CD14-positive monocyte (primary cell): ENCODE measurements at regions not wholly inside any gene's neighbourhood (a gene's known extent, or its start where the extent isn't known, plus 50 kb on each side); places are given as distances from the start of the nearest gene placed in this dataset.
A peak's percentile ranks its signal among the peaks of the same experiment; 100 is the strongest.

Source experiments
- DNase-seq, 3 donors: peaks; one replicate each; pipeline ENCODE4 v3.0.0-alpha.2; 2011 to 2022
- H2AFZ ChIP-seq: 2 replicates; pipeline ENCODE4 v1.6.0; 2012; ENCODE audit warnings: mild to moderate bottlenecking, low read depth, low read length, inconsistent platforms; ENCODE audit not compliant: insufficient read depth, poor library complexity, severe bottlenecking
- H3K27ac ChIP-seq, 2 donors: 1 replicate in 1 of 2; 2 replicates in 1 of 2; pipeline ENCODE4 v1.5.1; 2012 to 2013; ENCODE audit warnings: low read length in 2 of 2, control low read depth in 1 of 2, inconsistent platforms in 1 of 2, low read depth in 1 of 2, mild to moderate bottlenecking in 1 of 2
- H3K27me3 ChIP-seq, 2 donors: one replicate each; pipeline versions ENCODE4 v1.6.0 to v1.6.1; 2011 to 2013; ENCODE audit warnings: low read length in 2 of 2; ENCODE audit not compliant: control insufficient read depth in 2 of 2, insufficient read depth in 2 of 2
- H3K36me3 ChIP-seq, 2 donors: replicated peaks in 1 of 2; 1 replicate in 1 of 2; 2 replicates in 1 of 2; pipeline versions ENCODE4 v1.5.1 to v1.6.1; 2012 to 2013; ENCODE audit warnings: low read length in 2 of 2, control low read depth in 1 of 2, inconsistent platforms in 1 of 2, mild to moderate bottlenecking in 1 of 2; ENCODE audit not compliant: insufficient read depth in 2 of 2, control insufficient read depth in 1 of 2
- H3K4me1 ChIP-seq, 2 donors: 1 replicate in 1 of 2; 2 replicates in 1 of 2; pipeline versions ENCODE4 v1.5.1 to v1.6.1; 2012 to 2013; ENCODE audit warnings: low read length in 2 of 2, control low read depth in 1 of 2, inconsistent platforms in 1 of 2, mild to moderate bottlenecking in 1 of 2, moderate library complexity in 1 of 2; ENCODE audit not compliant: insufficient read depth in 2 of 2, control insufficient read depth in 1 of 2
- H3K4me2 ChIP-seq: replicated peaks from 2 replicates; pipeline ENCODE3; 2012; ENCODE audit warnings: low read length, moderate library complexity, mild to moderate bottlenecking; ENCODE audit not compliant: poor library complexity, severe bottlenecking; ENCODE audit errors: extremely low read depth
- H3K4me3 ChIP-seq, 3 experiments: fragments of 200-600 bp in 1 of 3; sonication (generic) in 1 of 3; replicated peaks in 1 of 3; 1 replicate in 2 of 3; 2 replicates in 1 of 3; pipeline ENCODE4 v1.5.1; 2011 to 2013; ENCODE audit warnings: low read length in 3 of 3, mild to moderate bottlenecking in 3 of 3, control low read depth in 2 of 3, low read depth in 2 of 3, inconsistent platforms in 1 of 3, moderate library complexity in 1 of 3
- H3K79me2 ChIP-seq: 2 replicates; pipeline ENCODE4 v1.6.0; 2012; ENCODE audit warnings: mild to moderate bottlenecking, control low read depth, inconsistent platforms, low read length, moderate library complexity; ENCODE audit not compliant: insufficient read depth
- H3K9ac ChIP-seq: 2 replicates; pipeline ENCODE4 v1.6.0; 2017; ENCODE audit warnings: low read length, mild to moderate bottlenecking; ENCODE audit not compliant: insufficient read depth, poor library complexity, severe bottlenecking
- H3K9me3 ChIP-seq, 2 donors: replicated peaks in 1 of 2; 1 replicate in 1 of 2; 2 replicates in 1 of 2; pipeline versions ENCODE4 v1.5.1 to v1.6.1; 2012 to 2013; ENCODE audit warnings: low read length in 2 of 2, control low read depth in 1 of 2; ENCODE audit not compliant: control insufficient read depth in 1 of 2, insufficient read depth in 1 of 2
- H4K20me1 ChIP-seq: 2 replicates; pipeline ENCODE4 v1.6.0; 2012; ENCODE audit warnings: mild to moderate bottlenecking, low read length, control low read depth, moderate library complexity; ENCODE audit not compliant: insufficient read depth
- H3K27ac Mint-ChIP-seq, 7 donors: one replicate each; pipeline ENCODE4 v1.8.0; 2020; ENCODE audit warnings: mild to moderate bottlenecking in 7 of 7, mixed read lengths in 7 of 7, moderate library complexity in 6 of 7, inconsistent platforms in 2 of 7
- H3K27me3 Mint-ChIP-seq, 3 donors: one replicate each; pipeline ENCODE4 v1.8.0; 2021 to 2022; ENCODE audit warnings: low read depth in 3 of 3, mild to moderate bottlenecking in 3 of 3, mixed read lengths in 3 of 3, moderate library complexity in 3 of 3, inconsistent platforms in 1 of 3
- H3K36me3 Mint-ChIP-seq, 2 donors: one replicate each; pipeline ENCODE4 v1.8.0; 2020; ENCODE audit warnings: mixed read lengths in 2 of 2, inconsistent platforms in 1 of 2, mild to moderate bottlenecking in 1 of 2
- H3K4me1 Mint-ChIP-seq: one replicate; pipeline ENCODE4 v1.8.0; 2020; ENCODE audit warnings: mild to moderate bottlenecking, mixed read lengths
- H3K4me3 Mint-ChIP-seq, 2 donors: one replicate each; pipeline ENCODE4 v1.8.0; 2020; ENCODE audit warnings: mild to moderate bottlenecking in 2 of 2, mixed read lengths in 2 of 2, moderate library complexity in 1 of 2
- H3K9me3 Mint-ChIP-seq, 7 donors: one replicate each; pipeline ENCODE4 v1.8.0; 2020 to 2022; ENCODE audit warnings: mixed read lengths in 7 of 7, mild to moderate bottlenecking in 6 of 7, moderate library complexity in 6 of 7, inconsistent platforms in 2 of 7
- WGBS: methylation state at CpG from one replicate; pipeline ENCODE4 v1.1.5; 2013; ENCODE audit warnings: missing lambda C conversion rate; ENCODE audit not compliant: insufficient coverage; 5-methylcytosine and 5-hydroxymethylcytosine counted together
- intact Hi-C, 2 donors: fragments of 100-400 bp; cut with micrococcal nuclease; formaldehyde crosslinking; loops; one replicate each; pipeline versions ENCODE4 v1.15.0 to v1.15.1; 2023
- TF ChIP-seq, protein P1 (sequence below): fragments of 200-600 bp; IDR thresholded peaks from one replicate; pipeline ENCODE4 v1.8.0; 2022; ENCODE audit warnings: antibody characterized with exemption, mild to moderate bottlenecking

DNA sequence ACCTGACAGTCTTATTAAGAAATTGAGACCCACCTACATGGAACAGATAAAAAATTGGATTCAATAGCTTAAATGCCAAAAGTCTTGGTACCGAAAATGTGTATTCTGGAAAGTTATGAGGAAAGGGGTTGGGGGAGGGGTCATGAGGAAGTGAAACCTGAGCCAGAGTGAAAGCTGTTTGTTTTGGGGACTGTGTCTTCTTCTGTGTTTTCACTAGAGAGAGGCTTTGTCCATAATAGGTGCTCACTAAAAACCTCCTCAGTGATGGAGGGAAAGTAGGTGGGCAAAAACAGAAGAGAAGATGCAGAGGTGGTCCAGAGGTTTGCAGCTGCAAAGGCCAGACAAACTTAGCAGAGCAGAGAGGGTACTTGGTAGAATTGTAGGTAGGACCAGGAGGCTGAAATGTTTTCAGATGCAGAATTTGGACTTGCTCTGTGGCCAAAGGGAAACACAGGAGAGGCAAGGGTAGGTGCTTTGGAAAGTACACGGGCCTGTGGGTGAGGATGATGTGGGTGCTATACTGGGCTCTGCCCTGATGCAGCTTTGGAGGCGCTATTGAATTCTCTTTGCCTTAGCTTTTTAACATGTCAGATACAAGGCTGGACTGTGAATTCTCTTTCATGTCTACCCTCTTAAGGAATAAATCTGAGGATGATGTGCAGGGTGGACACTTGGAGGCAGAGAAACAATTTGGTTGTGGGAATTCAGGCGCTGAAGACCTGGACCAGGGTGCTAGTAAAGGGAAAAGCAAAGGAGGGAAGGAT is 254.6 kb downstream of the PTEN start:
- peak overlapping the region; percentile 37 to 66 for H3K27ac ChIP-seq
- peaks cover 0 to 2% (median 2%) of the 10 kb centered on the region in 3 donors for H3K27me3 Mint-ChIP-seq
- H3K4me3 ChIP-seq = peak overlapping the region in 1 of 3 experiments; percentile 38
- H3K36me3 ChIP-seq = no peaks in the 10 kb centered on the region
- H3K4me1 ChIP-seq = peaks cover 78 to 83% of the 10 kb centered on the region in 2 donors
- H3K4me1 Mint-ChIP-seq = peaks cover 14% of the 10 kb centered on the region
- peak; percentile 56 to 71 (median 71) for DNase-seq
- no peak overlapping the region for H3K27ac Mint-ChIP-seq
- H2AFZ ChIP-seq = no peak overlapping the region
- 100% methylated on average over 1 of the region's 4 CpGs for WGBS
- no peaks in the 10 kb centered on the region for H3K27me3 ChIP-seq
- H3K36me3 Mint-ChIP-seq = no peaks in the 10 kb centered on the region
- TF ChIP-seq, protein P1, sequence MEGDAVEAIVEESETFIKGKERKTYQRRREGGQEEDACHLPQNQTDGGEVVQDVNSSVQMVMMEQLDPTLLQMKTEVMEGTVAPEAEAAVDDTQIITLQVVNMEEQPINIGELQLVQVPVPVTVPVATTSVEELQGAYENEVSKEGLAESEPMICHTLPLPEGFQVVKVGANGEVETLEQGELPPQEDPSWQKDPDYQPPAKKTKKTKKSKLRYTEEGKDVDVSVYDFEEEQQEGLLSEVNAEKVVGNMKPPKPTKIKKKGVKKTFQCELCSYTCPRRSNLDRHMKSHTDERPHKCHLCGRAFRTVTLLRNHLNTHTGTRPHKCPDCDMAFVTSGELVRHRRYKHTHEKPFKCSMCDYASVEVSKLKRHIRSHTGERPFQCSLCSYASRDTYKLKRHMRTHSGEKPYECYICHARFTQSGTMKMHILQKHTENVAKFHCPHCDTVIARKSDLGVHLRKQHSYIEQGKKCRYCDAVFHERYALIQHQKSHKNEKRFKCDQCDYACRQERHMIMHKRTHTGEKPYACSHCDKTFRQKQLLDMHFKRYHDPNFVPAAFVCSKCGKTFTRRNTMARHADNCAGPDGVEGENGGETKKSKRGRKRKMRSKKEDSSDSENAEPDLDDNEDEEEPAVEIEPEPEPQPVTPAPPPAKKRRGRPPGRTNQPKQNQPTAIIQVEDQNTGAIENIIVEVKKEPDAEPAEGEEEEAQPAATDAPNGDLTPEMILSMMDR = no peak
- no peak overlapping the region for H3K4me3 Mint-ChIP-seq
- H3K9me3 ChIP-seq = no peaks in the 10 kb centered on the region
- H3K79me2 ChIP-seq = no peaks in the 10 kb centered on the region
- H3K9ac ChIP-seq = no peak overlapping the region
- H3K9me3 Mint-ChIP-seq = no peaks in the 10 kb centered on the region
- no peaks in the 10 kb centered on the region for H4K20me1 ChIP-seq
- intact Hi-C loops = loop anchor here (5.0 to 10.0 kb wide), 4 partner anchors 93 to 297 kb away; partner anchors contain the start of genes KLLN (in 1 of the 2) and PTEN (in 1 of the 2)
- peak overlapping the region; percentile 50 for H3K4me2 ChIP-seq

DNA sequence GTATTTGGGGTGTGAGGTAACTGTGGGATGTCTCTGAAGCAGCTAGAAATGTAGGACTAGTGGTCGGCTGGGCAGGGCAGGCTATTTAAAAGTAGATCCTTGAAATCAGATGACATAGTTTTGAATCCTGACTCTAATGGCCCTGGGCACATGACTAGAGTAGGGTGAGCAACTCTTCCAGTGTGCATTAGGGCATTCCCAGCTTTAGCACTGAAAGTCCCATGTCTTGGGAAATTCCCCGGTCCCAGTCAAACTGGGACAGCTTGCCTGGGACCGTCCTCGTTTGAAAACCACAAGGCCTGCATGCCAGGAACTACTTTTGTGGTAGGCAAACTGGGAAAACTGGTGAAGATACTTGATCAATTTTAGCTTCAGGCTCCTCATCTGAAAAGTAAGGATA is 255.3 kb downstream of the PTEN start:
- Histone ChIP-seq H3K79me2 (no peaks in the 10 kb centered on the region), H3K36me3 (no peaks in the 10 kb centered on the region), H3K27ac (peak overlapping the region; percentile 37 to 66), H4K20me1 (no peaks in the 10 kb centered on the region), H3K9me3 (no peaks in the 10 kb centered on the region), H3K4me1 (peaks cover 72 to 76% of the 10 kb centered on the region in 2 donors), H3K9ac (no peak overlapping the region), H3K4me2 (peak overlapping the region; percentile 50), H3K4me3 (peak overlapping the region in 1 of 3 experiments; percentile 38), H3K27me3 (no peaks in the 10 kb centered on the region), H2AFZ (no peak overlapping the region)
- intact Hi-C loops = loop anchor here (5.0 to 10.0 kb wide), 4 partner anchors 94 to 296 kb away; partner anchors contain the start of genes KLLN (in 1 of the 2) and PTEN (in 1 of the 2)
- peaks cover 0 to 3% (median 2%) of the 10 kb centered on the region in 3 donors for H3K27me3 Mint-ChIP-seq
- DNase-seq = peak in 1 of 3 donors; percentile 82
- no peaks in the 10 kb centered on the region for H3K9me3 Mint-ChIP-seq
- 56% methylated on average over 1 of the region's 4 CpGs for WGBS
- H3K4me3 Mint-ChIP-seq = no peak overlapping the region
- peak overlapping the region in 1 of 7 donors; percentile 27 for H3K27ac Mint-ChIP-seq
- H3K4me1 Mint-ChIP-seq = peaks cover 14% of the 10 kb centered on the region
- TF ChIP-seq, protein P1 = no peak
- no peaks in the 10 kb centered on the region for H3K36me3 Mint-ChIP-seq
